Fibroblast of lung (primary cell): ENCODE measurements at regions not wholly inside any gene's neighbourhood (a gene's known extent, or its start where the extent isn't known, plus 50 kb on each side); places are given as distances from the start of the nearest gene placed in this dataset.
"Not testable (repeated sequence)": the region's sequence is repeated elsewhere in the genome, so short reads cannot be mapped to it uniquely, and the experiment has no call there.

Experiments
- DNase-seq, 2 donors: peaks; one replicate each; pipeline versions ENCODE4 v3.0.0 to v3.0.0-alpha.2; 2010; ENCODE audit warnings: low read depth in 2 of 2
- H2AFZ ChIP-seq: 2 replicates; pipeline ENCODE4 v1.5.1; 2012; ENCODE audit warnings: low read length, control low read depth, inconsistent platforms
- H3K27ac ChIP-seq: 2 replicates; pipeline ENCODE4 v1.5.1; 2011; ENCODE audit warnings: low read length, control low read depth; ENCODE audit not compliant: insufficient read depth
- H3K27me3 ChIP-seq: 2 replicates; pipeline ENCODE4 v1.5.1; 2011; ENCODE audit warnings: mild to moderate bottlenecking, low read length; ENCODE audit not compliant: control insufficient read depth, insufficient read depth
- H3K36me3 ChIP-seq: 2 replicates; pipeline ENCODE4 v1.5.1; 2011; ENCODE audit warnings: low read length; ENCODE audit not compliant: control insufficient read depth, insufficient read depth
- H3K4me1 ChIP-seq: 2 replicates; pipeline ENCODE4 v1.5.1; 2011; ENCODE audit warnings: low read length; ENCODE audit not compliant: control insufficient read depth, insufficient read depth; ENCODE audit errors: extremely low read depth
- H3K4me2 ChIP-seq: 2 replicates; pipeline ENCODE4 v1.5.1; 2011; ENCODE audit warnings: low read length, control low read depth; ENCODE audit not compliant: insufficient read depth; ENCODE audit errors: extremely low read depth
- H3K4me3 ChIP-seq, 4 experiments: fragments of 200-600 bp in 1 of 4; sonication (generic) in 1 of 4; replicated peaks in 1 of 4; 2 replicates each; pipeline ENCODE4 v1.5.1; 2011 to 2016; ENCODE audit warnings: low read length in 4 of 4, low read depth in 3 of 4, mild to moderate bottlenecking in 3 of 4, control low read depth in 2 of 4, inconsistent platforms in 1 of 4, mixed read lengths in 1 of 4; ENCODE audit not compliant: insufficient read depth in 1 of 4; ENCODE audit errors: control extremely low read depth in 1 of 4
- H3K79me2 ChIP-seq: 2 replicates; pipeline ENCODE4 v1.5.1; 2012; ENCODE audit warnings: mild to moderate bottlenecking, low read length, inconsistent platforms; ENCODE audit not compliant: control insufficient read depth, insufficient read depth
- H3K9ac ChIP-seq: 2 replicates; pipeline ENCODE4 v1.5.1; 2011; ENCODE audit warnings: mild to moderate bottlenecking, low read length, control low read depth; ENCODE audit not compliant: insufficient read depth
- H3K9me3 ChIP-seq: 2 replicates; pipeline ENCODE4 v1.5.1; 2012; ENCODE audit warnings: low read depth, low read length; ENCODE audit not compliant: control insufficient read depth, insufficient read depth
- H4K20me1 ChIP-seq: 2 replicates; pipeline ENCODE4 v1.5.1; 2011; ENCODE audit warnings: low read length; ENCODE audit not compliant: control insufficient read depth, insufficient read depth; ENCODE audit errors: extremely low read depth
- CTCF ChIP-seq, 2 donors: IDR thresholded peaks in 1 of 2; conservative IDR thresholded peaks in 1 of 2; 1 replicate in 1 of 2; 2 replicates in 1 of 2; pipeline ENCODE4 v1.5.1; 2011 to 2012; ENCODE audit warnings: low read length in 2 of 2, control low read depth in 1 of 2, inconsistent platforms in 1 of 2, low read depth in 1 of 2, mild to moderate bottlenecking in 1 of 2
- EZH2 ChIP-seq: IDR thresholded peaks from 2 replicates; pipeline ENCODE4 v1.5.1; 2012; ENCODE audit warnings: low read length, control low read depth, mild to moderate bottlenecking; ENCODE audit errors: missing control alignments

GRCh38 chr18:34400834-34401233, 176.1 kb upstream of the NOL4 start:
- H3K4me2 ChIP-seq, result no peak overlapping the region
- TF ChIP-seq CTCF (conservative IDR thresholded peaks at IDR 0.05 in 1 of 2, IDR thresholded peaks at IDR 0.05 in 1 of 2; ENCODE audit: low read depth in 1 of 2, low read length in 2 of 2), result no peak
- no peak for TF ChIP-seq EZH2
- no peaks in the 10 kb centered on the region for H3K4me1 ChIP-seq
- H3K79me2 ChIP-seq, result no peaks in the 10 kb centered on the region
- H2AFZ ChIP-seq, result no peak overlapping the region
- no peaks in the 10 kb centered on the region for H4K20me1 ChIP-seq
- H3K9me3 ChIP-seq, result no peaks in the 10 kb centered on the region
- no peaks in the 10 kb centered on the region for H3K36me3 ChIP-seq
- H3K9ac ChIP-seq, result no peak overlapping the region
- no peak overlapping the region for H3K27ac ChIP-seq
- DNase-seq, result no peak
- no peaks in the 10 kb centered on the region for H3K27me3 ChIP-seq
- H3K4me3 ChIP-seq, result no peak overlapping the region

- H3K4me2 ChIP-seq, result no peak overlapping the region
- H3K4me1 ChIP-seq, result no peaks in the 10 kb centered on the region
- no peaks in the 10 kb centered on the region for H3K9me3 ChIP-seq
- no peaks in the 10 kb centered on the region for H3K27me3 ChIP-seq
- H4K20me1 ChIP-seq, result no peaks in the 10 kb centered on the region
- H3K27ac ChIP-seq, result no peak overlapping the region
- no peak overlapping the region for H3K4me3 ChIP-seq
- H3K36me3 ChIP-seq, result no peaks in the 10 kb centered on the region
- no peak overlapping the region for H3K9ac ChIP-seq
- no peak for TF ChIP-seq CTCF (conservative IDR thresholded peaks at IDR 0.05 in 1 of 2, IDR thresholded peaks at IDR 0.05 in 1 of 2; ENCODE audit: low read depth in 1 of 2, low read length in 2 of 2)
- TF ChIP-seq EZH2, result no peak
- no peak for DNase-seq
- no peak overlapping the region for H2AFZ ChIP-seq
- H3K79me2 ChIP-seq, result no peaks in the 10 kb centered on the region
Measured at GRCh38 chr18:34401775-34402174, 177.1 kb upstream of the NOL4 start.

- not testable (repeated sequence) for DNase-seq, H3K27me3 ChIP-seq, H3K27ac ChIP-seq, H4K20me1 ChIP-seq, H3K4me1 ChIP-seq, H2AFZ ChIP-seq, H3K4me3 ChIP-seq, H3K4me2 ChIP-seq, H3K9ac ChIP-seq, H3K36me3 ChIP-seq, H3K79me2 ChIP-seq, H3K9me3 ChIP-seq
Measured at GRCh38 chr18:34407471-34407870, 182.8 kb upstream of the NOL4 start.

- H3K4me1 ChIP-seq, result no peaks in the 10 kb centered on the region
- DNase-seq, result no peak
- TF ChIP-seq EZH2, result no peak
- TF ChIP-seq CTCF (conservative IDR thresholded peaks at IDR 0.05 in 1 of 2, IDR thresholded peaks at IDR 0.05 in 1 of 2; ENCODE audit: low read depth in 1 of 2, low read length in 2 of 2), result no peak
- H3K4me3 ChIP-seq, result no peak overlapping the region
- no peak overlapping the region for H3K9ac ChIP-seq
- H3K36me3 ChIP-seq, result no peaks in the 10 kb centered on the region
- no peaks in the 10 kb centered on the region for H4K20me1 ChIP-seq
- no peaks in the 10 kb centered on the region for H3K9me3 ChIP-seq
- H3K79me2 ChIP-seq, result no peaks in the 10 kb centered on the region
- no peak overlapping the region for H3K4me2 ChIP-seq
- no peak overlapping the region for H3K27ac ChIP-seq
- no peak overlapping the region for H2AFZ ChIP-seq
- no peaks in the 10 kb centered on the region for H3K27me3 ChIP-seq
Measured at GRCh38 chr18:34411952-34412351, 187.2 kb upstream of the NOL4 start.
